HG02870 (cell line): ENCODE measurements at regions not wholly inside any gene's neighbourhood (a gene's known extent, or its start where the extent isn't known, plus 50 kb on each side); places are given as distances from the start of the nearest gene placed in this dataset.

Experiments
- ATAC-seq: cut with Tn5 transposase; IDR thresholded peaks from one replicate; pipeline ENCODE4 v1.9.1; 2021; ENCODE audit warnings: mild to moderate bottlenecking, moderate library complexity; ENCODE audit not compliant: unreplicated experiment

DNA sequence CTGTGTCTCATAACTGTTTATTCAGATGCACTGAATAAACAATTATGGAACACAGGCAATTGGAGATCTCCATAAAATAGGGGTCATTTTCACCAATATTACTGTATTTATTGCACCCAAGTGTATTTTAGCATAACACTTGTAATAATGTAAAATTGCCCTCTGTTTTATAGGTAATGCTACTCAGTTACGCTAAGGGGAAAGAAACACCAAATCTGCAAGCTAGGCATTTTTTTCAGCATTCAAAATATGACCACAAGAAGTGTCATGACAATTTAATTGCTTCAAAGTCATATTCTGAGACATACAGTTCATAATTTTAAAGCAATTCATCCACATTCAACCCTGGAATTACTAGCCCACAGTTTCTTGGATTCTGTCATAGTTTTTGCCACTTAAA, 643.2 kb upstream of the NOX3 start:
- no peak for ATAC-seq

DNA sequence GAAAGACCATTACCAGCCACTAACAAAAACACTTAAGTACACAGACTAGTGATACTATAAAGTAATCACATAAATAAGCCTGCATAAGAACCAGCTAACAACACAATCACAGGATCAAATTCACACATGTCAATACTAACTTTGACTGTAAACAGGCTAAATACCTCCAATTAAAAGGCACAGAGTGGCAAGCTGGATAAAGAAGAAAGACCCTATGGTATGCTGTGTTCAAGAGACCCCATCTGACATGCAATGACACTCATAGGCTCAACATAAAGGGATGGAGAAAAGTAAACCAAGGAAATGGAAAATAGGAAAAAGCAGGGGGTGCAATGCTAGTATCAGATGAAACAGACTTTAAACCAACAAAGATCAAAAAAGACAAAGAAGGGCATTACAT, 631.8 kb upstream of the NOX3 start:
- no peak for ATAC-seq

DNA sequence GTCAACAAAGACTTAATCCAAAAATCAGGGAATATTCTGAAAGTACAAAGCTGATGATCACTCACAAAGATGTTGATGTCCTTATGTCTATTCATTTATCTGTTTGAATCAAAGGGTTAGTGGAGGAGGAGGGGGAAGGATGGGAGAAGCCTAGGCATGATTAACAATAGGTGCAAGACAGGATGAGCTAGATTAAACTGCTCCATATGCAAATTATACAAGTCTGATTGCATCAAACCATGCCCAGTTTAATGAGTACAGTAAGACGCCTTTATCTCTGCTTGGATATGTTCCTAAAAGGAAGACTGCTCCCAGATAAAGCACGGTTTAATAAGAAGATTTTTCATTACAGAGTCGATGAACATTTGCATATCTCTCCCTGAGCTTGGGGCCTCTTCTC, 626.4 kb upstream of the NOX3 start:
- no peak for ATAC-seq

DNA sequence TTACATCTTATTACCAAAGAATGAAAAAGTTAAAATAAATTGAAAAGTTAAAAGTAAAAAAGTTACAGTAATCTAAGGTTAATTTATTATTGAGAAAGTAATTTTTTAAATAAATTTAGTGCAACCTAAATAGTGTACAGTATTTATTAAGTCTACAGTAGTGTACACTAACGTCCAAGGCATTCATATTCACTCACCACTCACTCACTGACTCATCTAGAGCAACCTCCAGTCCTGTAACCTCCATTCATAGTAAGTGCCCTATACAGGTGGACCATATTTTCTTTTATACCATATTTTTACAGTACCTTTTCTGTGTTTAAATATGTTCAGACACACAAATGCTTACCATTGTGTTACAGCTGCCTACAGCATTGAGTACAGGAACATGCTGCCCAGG, 624.7 kb upstream of the NOX3 start:
- no peak for ATAC-seq

DNA sequence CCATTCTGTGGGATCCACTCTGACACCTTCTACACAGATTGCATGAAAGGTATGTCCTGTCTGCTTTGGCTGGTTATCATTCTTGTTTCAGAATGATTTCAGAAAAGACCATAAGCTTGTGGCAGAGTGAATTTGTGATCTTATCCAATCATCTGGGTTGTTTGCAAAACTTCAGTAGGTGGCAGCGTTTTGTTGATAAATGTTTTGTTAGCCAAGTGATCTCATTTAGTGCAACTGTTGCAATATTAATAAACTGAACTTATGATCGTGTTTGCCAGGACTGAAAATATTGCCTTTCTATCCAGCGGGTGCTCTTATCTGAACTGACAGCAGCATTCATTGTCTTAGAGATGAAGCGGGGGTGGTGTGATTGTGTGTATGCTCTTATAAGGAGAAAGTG, 613.2 kb upstream of the NOX3 start:
- ATAC-seq, result no peak

DNA sequence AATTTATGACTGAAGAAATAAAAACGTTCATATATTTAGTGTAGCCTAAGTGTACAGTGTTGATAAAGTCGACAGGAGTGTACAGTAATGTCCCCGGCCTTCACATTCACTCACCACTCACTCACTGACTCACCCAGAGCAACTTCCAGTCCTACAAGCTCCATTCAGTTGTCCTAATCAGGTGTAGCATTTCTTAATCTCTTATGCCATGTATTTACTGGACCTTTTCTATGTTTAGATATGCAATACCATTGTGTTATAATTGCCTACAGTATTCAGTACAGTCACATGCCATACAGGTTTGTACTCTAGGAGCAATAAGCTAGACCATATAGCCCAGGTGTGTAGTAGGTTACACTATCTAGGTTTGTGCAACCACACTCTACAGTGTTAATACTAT, 610.2 kb upstream of the NOX3 start:
- ATAC-seq, result no peak

DNA sequence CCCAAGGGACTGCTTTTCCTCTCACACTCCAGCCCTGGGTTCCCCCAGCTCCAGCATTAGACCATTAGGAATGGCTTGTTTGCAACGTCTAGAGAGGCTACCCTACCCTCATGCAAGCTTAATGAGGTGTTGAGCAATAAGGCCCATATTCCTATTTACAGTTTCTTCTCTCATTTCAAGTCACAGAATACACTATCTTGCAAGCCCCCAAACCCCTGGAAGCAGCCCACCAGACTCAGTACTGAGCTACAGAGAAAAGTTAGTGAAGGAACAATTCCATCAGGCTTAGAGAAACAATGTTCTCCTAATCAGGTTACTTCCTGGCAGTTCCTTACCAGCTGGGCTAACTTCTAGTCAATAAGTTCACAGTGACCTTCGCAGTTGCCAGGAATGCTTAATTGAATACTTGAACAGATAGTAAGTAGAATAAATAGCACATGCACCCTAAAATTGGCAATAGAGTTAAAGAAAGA, 606.5 kb upstream of the NOX3 start:
- no peak for ATAC-seq

DNA sequence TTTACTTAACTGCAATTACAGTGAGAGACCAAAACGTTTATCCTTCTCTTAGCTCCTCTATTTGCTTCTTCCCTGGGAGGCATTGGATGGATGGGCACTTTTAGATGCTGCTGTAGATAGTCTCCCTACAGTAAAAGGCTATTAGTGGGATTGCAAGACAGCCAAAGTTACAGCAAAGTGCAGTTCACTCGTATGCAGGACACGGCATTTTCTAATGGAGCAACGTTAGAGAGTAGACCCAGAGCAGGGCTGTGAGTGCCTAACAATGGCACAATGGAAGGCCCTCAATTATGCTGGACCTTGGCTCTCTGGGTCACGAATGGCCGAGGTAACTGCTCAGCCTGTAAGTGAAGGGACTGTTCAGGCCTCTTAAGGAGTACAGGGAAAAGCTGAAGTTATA, 605.8 kb upstream of the NOX3 start:
- no peak for ATAC-seq

DNA sequence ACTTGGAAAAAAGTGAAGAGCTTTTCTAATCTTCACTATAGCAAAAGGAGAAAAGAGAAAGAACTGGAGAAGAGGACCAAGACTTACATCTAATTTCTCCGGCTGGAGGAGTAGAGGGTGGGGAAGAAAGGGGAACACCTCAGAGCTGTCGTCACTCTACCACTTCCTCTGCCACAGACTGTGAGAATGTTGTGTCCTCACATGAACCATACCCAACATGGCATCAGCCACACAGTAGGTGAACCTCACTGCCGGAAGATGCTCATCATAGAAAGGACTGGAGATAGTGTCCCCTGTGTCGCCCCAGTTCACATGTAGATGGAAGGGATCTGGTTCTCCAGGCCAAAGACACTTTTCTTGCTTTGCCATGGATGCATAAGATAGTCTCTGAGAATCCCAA, 604.4 kb upstream of the NOX3 start:
- no peak for ATAC-seq

DNA sequence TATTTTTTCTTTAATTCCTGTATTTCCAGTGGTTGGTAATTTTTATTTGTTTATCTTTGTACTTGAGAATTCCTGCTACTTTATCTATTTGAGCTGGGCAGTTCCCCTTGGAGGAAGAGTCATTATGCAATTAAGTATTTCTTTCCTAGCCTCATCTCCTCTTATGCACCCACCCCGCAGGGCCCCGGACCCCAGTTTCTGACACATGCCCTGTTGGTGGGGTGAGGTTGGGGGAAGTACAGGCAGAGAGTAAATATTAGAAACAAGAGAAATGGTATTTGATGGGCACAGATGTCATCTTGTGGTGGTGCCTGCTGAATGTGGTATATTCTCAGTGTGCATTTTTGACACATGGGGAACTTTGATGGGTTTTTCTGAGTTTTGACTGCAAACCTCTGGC, 602.7 kb upstream of the NOX3 start:
- ATAC-seq, result no peak

DNA sequence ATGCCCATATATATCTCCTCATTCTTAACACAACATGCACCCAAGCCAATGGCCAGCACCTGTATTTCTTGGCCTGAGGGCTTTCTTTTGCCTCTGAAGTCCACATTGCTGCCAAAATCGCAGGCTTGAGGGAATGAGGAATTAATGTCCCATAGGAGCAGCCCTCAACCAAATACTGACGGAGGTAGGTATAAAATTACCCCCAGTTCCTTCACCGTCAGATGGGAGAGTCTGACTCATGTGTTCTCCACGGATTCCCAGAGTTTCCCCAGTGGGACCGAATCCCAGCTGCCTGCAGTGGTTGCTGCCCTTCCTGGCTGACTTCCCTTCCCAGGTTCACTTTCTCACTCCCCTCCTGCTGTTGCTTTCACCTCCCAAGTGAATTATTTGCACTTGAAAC, 602.2 kb upstream of the NOX3 start:
- no peak for ATAC-seq

DNA sequence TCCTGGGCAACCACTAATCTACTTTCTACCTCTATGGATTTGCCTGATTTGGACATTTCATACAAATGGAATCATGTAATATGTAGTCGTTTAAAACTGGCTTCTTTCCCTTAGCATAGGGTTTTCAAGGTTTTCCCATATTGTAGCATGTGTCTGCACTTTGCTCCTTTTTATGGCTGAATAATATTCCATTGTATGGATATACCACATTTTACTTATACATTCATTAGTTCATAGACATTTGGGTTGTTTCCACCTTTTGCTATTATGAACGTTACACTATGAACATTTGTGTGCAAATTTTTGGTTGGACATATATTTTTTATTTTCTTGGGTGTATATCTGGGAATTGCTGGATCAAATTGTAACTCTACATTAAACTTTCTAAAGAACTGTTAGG, 600.4 kb upstream of the NOX3 start:
- ATAC-seq, result no peak

DNA sequence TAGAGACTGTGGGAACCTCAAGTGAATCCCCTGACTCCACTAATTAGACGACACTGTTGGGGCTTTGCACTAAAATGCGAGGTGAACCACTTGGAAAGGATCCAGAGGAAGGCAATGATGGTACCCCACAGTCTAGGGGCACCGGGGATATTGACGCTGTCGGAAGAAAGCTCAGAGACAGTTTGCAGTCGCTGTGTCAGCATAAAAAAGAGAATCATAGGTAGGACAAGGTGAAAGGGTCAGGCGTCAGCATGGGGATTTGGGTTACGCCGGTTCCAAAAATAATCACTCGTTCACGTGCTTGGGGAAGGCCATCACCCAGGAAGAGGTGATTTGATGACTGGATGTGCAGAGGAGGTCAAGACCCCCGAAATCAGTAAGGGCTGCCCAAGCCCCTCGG, 598.0 kb upstream of the NOX3 start:
- no peak for ATAC-seq

DNA sequence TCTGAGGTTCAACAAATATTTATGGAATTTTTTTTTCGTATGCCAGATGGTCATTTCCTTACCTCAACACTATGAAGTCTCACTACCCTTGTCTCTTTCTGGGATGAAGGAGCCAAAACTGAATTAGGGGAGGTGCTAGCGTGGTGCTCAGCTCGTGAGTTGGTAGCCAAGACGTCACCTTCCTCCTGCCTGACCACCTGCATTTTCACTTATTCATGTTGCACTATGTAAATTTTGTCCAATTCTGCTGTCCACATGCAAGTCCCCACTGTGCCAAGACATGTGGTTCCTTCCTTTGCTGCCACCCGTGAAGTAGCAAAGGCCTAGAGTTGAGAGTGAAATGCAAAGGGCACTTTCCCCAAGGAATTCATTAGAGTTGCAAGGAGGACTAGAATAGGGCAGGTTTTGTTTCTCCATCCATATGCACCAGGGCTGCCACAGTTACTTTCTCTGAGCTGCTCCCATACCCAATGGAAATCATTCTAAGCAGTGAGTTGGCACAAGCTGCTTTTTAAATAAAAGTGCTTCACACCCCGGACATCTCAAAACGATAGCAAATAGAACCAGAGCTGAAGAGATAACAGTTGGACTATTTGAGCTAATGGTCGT, 591.3 kb upstream of the NOX3 start:
- ATAC-seq, result no peak

DNA sequence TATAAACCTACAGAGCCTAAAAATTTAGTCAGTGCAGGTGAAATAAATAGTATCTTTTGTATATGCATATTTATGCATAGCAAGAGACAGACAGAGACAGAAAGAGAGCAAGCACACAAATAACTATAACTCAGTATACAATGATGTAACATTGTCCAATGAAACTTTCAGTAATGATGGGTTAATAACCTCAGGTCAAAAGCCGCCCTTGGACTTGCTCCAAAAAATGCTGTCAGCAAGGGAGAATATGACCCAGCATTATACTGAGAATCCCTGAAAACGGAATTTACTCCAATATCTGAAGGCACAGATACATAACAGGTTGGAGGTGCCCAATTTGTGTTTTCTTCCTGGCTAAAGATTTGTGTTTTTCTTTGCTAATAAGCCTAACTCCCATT, 590.6 kb upstream of the NOX3 start:
- ATAC-seq, result no peak

DNA sequence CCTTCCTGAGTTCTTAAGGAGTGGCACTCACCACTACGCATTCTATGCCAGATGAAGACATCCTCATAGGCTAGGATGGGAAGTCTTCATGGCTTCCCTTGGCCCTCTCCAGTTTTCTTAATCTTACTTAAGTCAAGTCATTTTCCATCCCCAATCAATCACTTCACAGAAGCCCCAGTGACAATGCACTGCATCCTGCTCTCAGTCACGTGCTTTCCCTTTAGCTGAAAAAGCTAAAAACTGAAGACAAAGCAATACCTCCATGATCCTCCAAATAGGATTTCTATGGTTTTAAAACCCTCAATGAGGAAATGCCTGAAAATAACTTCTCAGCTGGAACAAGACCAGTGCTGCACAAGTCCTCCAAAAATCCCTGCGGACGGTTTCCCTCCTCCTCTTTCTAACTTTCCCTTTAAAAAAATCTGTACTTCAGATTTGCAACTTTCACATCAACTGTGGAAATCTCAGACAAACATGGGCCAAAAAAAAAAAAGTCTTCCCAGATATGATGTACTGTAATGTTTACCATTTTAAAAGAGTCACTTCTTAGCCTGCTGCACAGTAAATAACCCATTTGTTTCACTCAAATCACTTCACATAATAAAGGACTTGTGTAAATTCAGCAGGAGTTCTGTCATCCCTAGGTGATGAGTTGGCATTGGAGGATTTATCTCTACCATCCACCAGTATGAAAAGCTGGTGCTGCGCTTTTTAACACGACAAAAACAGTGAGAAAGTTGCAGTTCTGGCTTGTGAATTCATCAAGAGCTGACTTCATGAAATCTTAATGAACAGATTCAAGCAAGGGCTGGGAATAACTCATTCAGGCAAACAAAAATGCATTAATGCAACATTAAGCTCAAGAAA, 590.0 kb upstream of the NOX3 start:
- no peak for ATAC-seq

DNA sequence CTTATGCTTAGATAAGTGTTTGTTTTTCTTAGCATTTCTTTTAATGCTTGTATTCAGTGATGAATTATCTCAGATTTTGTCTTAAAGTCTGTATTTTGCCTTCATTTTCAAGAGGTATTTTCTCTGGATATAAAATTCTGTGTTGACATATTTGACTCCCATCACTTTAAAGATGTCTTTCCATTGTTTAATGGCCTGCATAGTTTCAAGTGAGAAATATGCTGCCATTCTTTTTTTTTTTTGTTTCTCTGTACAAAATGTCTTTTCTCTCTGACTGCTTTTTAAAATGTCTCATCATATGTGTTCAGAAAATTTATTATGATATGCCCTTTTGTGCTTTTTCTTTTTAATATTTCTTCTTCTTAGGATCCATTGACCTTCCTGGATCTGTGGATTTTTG, 578.0 kb upstream of the NOX3 start:
- ATAC-seq, result no peak

DNA sequence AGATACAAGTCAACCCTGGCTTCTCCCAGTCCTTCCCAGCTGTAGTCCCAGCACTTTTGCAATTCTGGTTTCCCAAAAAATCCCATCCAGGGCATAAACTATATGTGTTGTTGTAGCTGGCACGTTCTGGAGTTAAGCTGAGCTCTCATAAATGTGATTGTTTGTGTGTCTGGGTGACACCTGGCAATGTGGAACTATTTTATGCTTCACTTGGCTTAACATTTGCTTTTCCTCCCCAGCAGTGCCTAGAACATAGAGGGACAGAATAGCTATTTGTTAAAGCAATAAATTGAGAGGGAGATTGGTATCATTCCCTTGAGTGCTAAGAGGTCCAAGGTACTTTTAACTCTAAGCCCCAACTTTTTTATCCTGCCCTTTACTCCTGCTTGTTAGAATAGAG, 575.9 kb upstream of the NOX3 start:
- ATAC-seq, result no peak

DNA sequence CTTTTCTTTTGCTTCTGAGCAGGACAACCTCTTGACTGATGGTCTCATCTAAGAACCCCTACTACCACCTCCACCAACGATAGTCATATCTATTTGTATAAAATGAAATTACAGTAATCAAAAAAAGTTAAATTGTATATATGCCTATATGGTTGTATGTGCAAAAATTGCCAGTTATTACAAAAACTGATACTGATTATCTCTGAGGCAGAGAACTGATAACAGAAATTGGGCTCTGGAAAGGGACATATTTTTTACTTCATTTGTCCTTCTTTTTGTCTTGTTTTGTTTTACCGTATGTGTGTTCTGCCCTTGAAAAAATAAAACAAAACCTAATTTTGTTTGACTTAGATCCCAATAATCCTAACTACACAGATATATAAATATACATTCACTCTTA, 574.4 kb upstream of the NOX3 start:
- ATAC-seq, result no peak

DNA sequence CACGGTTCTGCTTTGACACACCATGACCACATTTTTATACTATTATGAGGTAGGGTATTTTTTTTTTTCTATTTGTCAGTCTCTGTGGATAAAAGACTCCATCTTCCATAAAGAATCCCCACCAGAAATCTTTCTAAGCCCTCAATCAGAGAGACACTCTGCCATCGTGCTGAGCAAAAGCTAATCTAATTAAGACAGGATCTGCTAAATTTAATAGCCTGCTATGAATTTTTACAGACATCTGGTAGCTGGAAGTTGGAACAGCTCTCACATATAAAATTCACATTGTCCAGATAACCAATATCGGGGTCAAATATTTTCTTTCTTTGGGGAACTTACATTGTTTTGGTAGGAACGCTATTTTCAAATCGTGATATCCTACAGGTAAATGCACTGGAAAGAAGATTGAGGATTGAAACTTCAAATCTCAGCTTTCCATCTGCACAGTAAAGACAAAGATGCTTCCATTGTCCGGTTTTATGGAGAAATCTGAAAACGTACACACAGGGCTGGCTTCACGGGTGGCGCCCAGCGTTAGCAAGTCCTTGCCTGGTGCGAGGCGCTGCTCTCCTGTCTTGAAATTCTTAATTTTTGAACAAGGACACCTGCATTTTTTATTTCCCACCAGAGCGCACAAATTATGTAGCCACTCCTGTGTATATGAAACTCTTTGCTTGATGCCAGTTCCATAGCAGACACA, 573.8 kb upstream of the NOX3 start:
- no peak for ATAC-seq

DNA sequence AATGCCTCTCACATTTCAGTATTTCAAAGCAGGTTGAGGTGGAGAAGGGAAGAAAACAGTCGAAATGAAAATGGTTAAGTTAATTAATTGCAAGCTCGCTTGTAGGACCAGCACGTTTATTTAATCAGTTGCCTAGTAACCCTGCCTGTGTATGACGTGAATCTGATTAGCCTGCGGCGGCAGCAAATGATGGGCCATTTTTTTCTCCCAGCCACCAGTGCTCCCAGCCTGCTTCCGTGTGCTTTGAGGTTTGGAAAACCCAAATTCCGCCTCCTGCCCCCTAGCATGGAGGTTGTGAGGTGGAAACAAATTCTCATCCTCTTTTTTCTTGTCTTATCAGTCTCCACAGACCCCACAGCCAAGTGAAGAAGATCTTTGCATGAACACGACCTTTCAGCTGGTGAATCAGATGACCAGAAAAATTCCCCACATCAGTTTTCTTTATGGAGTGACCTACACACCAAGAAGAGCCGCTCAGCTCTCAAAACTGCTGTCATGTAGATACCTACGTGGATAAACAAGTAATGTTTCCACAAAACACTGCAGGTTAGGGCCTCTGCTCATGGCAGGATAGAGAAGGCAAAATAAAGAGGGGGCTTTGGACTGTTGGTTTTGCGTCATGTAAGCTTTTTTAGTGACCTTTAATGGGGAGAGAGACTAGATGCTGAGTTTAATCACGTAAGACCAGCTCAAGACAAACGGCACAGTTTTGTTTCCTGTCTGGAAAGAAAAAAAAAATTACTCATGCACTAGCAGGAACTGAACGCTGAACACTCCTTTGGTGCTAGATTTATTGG, 572.9 kb upstream of the NOX3 start:
- ATAC-seq, result no peak
